ENCODE measurements at regions not wholly inside any gene's neighbourhood (a gene's known extent, or its start where the extent isn't known, plus 50 kb on each side); places are given as distances from the start of the nearest gene placed in this dataset.

DNA sequence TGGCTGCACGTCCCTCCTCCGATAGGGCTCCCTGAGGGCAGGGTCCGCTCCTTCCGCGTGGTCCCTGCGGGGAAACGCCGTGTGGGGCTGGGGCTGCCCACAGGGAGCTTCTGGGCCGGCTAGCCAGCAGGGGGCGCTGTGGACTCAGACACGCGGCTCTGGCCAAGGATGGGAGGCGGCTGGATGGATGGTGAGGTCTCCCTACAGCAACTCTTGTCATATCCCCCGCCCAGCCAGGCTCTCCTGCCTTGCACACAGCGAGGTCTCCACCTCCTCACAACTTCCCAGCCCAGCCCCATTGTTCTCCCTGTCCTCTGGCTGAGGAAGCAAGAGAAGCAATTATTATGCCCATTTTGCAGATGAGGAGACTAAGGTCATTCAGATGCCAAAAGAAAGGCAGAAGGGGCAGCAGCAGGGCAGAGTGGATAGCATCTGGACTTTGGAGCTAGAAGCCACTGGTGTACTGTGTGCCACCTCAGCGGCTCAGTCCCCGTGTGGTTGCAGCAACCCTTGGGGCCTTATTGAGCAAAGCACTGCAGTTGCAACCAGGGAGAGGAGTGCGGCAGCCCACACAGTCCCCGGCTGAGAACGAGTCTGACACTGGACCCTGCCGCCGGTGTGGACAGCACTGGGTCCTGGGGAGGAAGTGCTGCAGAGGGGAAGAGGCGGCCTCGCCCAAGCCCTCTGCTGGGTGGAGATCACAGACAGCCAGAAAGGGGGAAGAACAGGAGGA, 99.0 kb downstream of the ZFP36L2 start:
- Histone ChIP-seq H3K4me3 (ENCODE audit: low read length) (no peak overlapping the region), H3K9me3 (ENCODE audit: insufficient read depth, low read depth, low read length) (no peaks in the 10 kb centered on the region), H3K27me3 (ENCODE audit: insufficient read depth, low read length) (no peaks in the 10 kb centered on the region), H3K36me3 (ENCODE audit: insufficient read depth, low read length) (no peaks in the 10 kb centered on the region), H3K9ac (ENCODE audit: low read depth, low read length) (no peak overlapping the region), H3K27ac (ENCODE audit: low read depth, low read length) (no peak overlapping the region), H3K4me1 (ENCODE audit: insufficient read depth, low read length) (no peaks in the 10 kb centered on the region)
- WGBS, result 63% methylated on average over 24 of the region's 24 CpGs

GRCh38 chr2:43126817-43127207, 99.6 kb downstream of the ZFP36L2 start:
- Histone ChIP-seq H3K9me3 (ENCODE audit: insufficient read depth, low read depth, low read length) (no peaks in the 10 kb centered on the region), H3K27me3 (ENCODE audit: insufficient read depth, low read length) (no peaks in the 10 kb centered on the region), H3K27ac (ENCODE audit: low read depth, low read length) (no peak overlapping the region), H3K36me3 (ENCODE audit: insufficient read depth, low read length) (no peaks in the 10 kb centered on the region), H3K4me3 (ENCODE audit: low read length) (no peak overlapping the region), H3K9ac (ENCODE audit: low read depth, low read length) (no peak overlapping the region), H3K4me1 (ENCODE audit: insufficient read depth, low read length) (no peaks in the 10 kb centered on the region)
- 90% methylated on average over 14 of the region's 14 CpGs for WGBS

- H3K27ac ChIP-seq (ENCODE audit: low read depth, low read length), result no peak overlapping the region
- WGBS, result 85% methylated on average over 12 of the region's 12 CpGs
- no peaks in the 10 kb centered on the region for H3K9me3 ChIP-seq (ENCODE audit: insufficient read depth, low read depth, low read length)
- no peaks in the 10 kb centered on the region for H3K4me1 ChIP-seq (ENCODE audit: insufficient read depth, low read length)
- H3K4me3 ChIP-seq (ENCODE audit: low read length), result no peak overlapping the region
- H3K36me3 ChIP-seq (ENCODE audit: insufficient read depth, low read length), result no peaks in the 10 kb centered on the region
- no peaks in the 10 kb centered on the region for H3K27me3 ChIP-seq (ENCODE audit: insufficient read depth, low read length)
- H3K9ac ChIP-seq (ENCODE audit: low read depth, low read length), result no peak overlapping the region
These were observed 101.1 kb downstream of the ZFP36L2 start for GRCh38 chr2:43125090-43125998.

DNA sequence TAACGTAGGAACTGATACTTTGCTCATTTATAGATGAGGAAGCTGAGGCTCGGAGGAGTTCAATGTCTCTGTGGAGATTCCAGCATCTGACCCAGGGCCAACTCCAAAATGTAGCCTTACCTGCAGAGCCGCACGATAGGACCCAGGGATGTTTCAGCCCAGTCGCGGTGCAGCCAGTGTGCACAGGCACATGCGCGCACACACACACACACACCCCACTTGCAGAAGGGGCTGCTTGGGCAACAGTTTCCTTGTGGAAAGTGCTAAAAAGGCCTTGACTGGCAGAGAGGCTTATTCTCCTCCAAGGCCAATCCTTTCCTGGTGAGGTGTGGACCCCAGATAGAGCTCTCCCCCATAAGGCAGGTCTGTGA, 101.7 kb downstream of the ZFP36L2 start:
- H3K9me3 ChIP-seq (ENCODE audit: insufficient read depth, low read depth, low read length), result peaks cover 2% of the 10 kb centered on the region
- no peaks in the 10 kb centered on the region for H3K4me1 ChIP-seq (ENCODE audit: insufficient read depth, low read length)
- no peaks in the 10 kb centered on the region for H3K36me3 ChIP-seq (ENCODE audit: insufficient read depth, low read length)
- H3K4me3 ChIP-seq (ENCODE audit: low read length), result no peak overlapping the region
- no peaks in the 10 kb centered on the region for H3K27me3 ChIP-seq (ENCODE audit: insufficient read depth, low read length)
- no peak overlapping the region for H3K9ac ChIP-seq (ENCODE audit: low read depth, low read length)
- H3K27ac ChIP-seq (ENCODE audit: low read depth, low read length), result no peak overlapping the region
- 95% methylated on average over 8 of the region's 8 CpGs for WGBS

DNA sequence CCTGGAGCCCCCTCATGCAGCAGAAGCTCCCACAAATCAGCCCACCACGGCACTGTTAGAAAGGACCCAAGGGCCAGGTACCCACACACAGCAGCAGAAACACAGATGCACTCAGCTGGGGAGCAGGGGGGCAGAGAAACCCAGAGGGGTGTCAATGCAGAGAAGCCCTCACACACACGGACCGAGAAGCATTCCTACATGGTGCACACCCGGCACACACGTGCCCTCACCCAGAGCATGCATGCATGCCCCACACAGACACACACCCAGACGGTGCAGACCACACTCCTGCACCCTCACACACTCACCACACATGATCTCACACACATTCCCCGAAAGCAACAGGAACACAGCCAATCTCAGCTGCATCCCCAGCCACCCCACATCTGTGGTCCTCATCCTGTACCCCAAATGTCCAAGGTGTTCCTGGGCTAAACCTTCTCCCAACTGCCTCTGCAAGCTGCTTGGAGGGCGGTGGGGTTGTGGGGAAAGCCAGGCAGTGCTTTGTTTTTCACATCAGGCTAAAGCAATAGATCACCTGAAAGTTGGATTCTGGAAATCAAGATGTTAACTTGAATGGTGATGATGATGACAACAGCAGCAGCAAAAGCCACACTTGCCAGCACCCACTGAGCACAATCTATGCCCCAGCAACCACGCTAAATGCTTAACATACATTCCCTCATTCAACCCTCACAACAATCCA, 102.3 kb downstream of the ZFP36L2 start:
- Histone ChIP-seq H3K4me3 (ENCODE audit: low read length) (no peak overlapping the region), H3K4me1 (ENCODE audit: insufficient read depth, low read length) (no peaks in the 10 kb centered on the region), H3K36me3 (ENCODE audit: insufficient read depth, low read length) (no peaks in the 10 kb centered on the region), H3K27ac (ENCODE audit: low read depth, low read length) (no peak overlapping the region), H3K9me3 (ENCODE audit: insufficient read depth, low read depth, low read length) (peaks cover 8% of the 10 kb centered on the region), H3K9ac (ENCODE audit: low read depth, low read length) (no peak overlapping the region), H3K27me3 (ENCODE audit: insufficient read depth, low read length) (no peaks in the 10 kb centered on the region)
- WGBS, result 83% methylated on average over 9 of the region's 9 CpGs

DNA sequence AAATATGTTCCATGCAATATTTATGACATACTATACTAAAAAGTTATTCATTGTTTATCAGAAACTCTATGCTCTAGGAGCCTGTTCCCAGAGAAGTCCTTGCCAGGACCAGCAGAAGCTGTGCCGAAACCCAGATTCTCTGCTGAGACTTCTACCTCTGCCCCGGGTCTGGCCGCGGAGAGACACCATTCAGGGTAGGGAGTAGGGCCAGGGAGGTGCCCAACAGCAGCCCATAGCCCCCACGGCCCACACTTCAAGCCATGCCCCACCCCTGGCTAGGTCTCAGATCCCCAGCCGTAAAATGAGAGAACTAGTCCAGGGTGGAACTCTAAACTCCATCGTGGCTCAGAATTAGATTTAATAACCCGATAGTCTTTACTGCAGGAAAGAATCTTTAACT, 102.9 kb downstream of the ZFP36L2 start:
- no peak overlapping the region for H3K27ac ChIP-seq (ENCODE audit: low read depth, low read length)
- H3K9ac ChIP-seq (ENCODE audit: low read depth, low read length), result no peak overlapping the region
- H3K4me3 ChIP-seq (ENCODE audit: low read length), result no peak overlapping the region
- H3K27me3 ChIP-seq (ENCODE audit: insufficient read depth, low read length), result no peaks in the 10 kb centered on the region
- H3K4me1 ChIP-seq (ENCODE audit: insufficient read depth, low read length), result no peaks in the 10 kb centered on the region
- WGBS, result 91% methylated on average over 8 of the region's 8 CpGs
- H3K36me3 ChIP-seq (ENCODE audit: insufficient read depth, low read length), result no peaks in the 10 kb centered on the region
- H3K9me3 ChIP-seq (ENCODE audit: insufficient read depth, low read depth, low read length), result peaks cover 13% of the 10 kb centered on the region

- no peaks in the 10 kb centered on the region for H3K27me3 ChIP-seq (ENCODE audit: insufficient read depth, low read length)
- H3K9me3 ChIP-seq (ENCODE audit: insufficient read depth, low read depth, low read length), result peaks cover 18% of the 10 kb centered on the region
- H3K4me3 ChIP-seq (ENCODE audit: low read length), result no peak overlapping the region
- H3K27ac ChIP-seq (ENCODE audit: low read depth, low read length), result no peak overlapping the region
- no peaks in the 10 kb centered on the region for H3K36me3 ChIP-seq (ENCODE audit: insufficient read depth, low read length)
- H3K9ac ChIP-seq (ENCODE audit: low read depth, low read length), result no peak overlapping the region
- H3K4me1 ChIP-seq (ENCODE audit: insufficient read depth, low read length), result no peaks in the 10 kb centered on the region
- WGBS, result 88% methylated on average over 3 of the region's 4 CpGs
These were observed 103.4 kb downstream of the ZFP36L2 start for GRCh38 chr2:43123028-43123427.

DNA sequence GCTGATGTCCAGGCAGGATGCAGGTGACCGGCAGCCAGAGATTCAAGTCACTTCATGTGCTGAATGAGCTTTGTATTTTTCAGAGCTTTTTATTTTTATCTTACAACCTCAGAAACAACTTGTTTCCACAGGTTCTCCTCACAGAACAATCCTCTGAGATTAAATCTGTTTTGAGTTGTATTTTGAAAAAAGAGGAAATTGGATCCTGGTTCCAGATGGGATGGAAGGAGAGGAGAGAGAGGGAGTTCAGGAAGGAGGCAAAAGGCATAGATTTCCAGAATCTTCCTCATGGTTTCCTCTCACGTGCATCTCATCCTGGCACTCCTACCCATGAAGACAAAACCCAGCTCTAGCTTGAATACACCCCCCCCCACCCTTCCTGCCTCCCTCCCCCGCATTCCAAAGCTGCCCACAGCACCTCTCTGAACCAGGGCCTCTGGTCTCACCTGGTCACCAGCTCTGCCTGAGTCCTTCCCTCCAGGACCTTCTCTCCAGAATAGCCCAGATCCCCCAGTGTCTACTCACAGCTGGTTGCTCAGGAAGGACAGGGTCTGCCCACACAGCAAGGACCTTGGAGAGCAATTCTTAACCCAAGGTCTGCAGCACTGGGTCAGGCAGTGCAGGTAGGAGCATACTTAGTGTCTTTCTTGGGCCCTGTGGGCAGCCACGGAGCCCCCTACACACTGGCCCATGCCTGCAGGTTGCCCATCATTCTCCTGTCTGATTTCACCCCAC, 104.7 kb downstream of the ZFP36L2 start:
- no peaks in the 10 kb centered on the region for H3K4me1 ChIP-seq (ENCODE audit: insufficient read depth, low read length)
- no peak overlapping the region for H3K9ac ChIP-seq (ENCODE audit: low read depth, low read length)
- H3K36me3 ChIP-seq (ENCODE audit: insufficient read depth, low read length), result no peaks in the 10 kb centered on the region
- H3K9me3 ChIP-seq (ENCODE audit: insufficient read depth, low read depth, low read length), result peaks cover 22% of the 10 kb centered on the region
- 85% methylated on average over 4 of the region's 4 CpGs for WGBS
- H3K4me3 ChIP-seq (ENCODE audit: low read length), result no peak overlapping the region
- H3K27ac ChIP-seq (ENCODE audit: low read depth, low read length), result no peak overlapping the region
- no peaks in the 10 kb centered on the region for H3K27me3 ChIP-seq (ENCODE audit: insufficient read depth, low read length)

DNA sequence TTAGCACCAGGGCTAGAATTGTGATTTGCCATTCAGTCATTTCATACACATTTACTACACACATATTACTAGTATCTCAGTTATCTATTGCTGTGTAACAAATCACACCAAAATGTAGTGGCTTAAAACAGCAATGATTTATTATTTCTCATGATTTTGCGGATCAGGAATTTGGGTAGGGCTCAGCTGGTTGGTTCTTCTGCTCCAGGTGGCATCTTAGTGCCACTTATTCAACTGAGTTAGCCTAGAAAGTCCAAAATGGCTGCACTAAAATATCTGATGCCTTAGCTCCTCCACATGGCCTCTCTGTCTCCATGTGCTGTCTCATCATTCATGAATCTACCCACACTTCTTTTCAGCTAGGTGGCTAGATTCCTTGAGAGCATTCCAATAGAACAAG, 107.1 kb downstream of the ZFP36L2 start:
- 94% methylated on average over 1 of the region's 1 CpG for WGBS
- no peaks in the 10 kb centered on the region for H3K27me3 ChIP-seq (ENCODE audit: insufficient read depth, low read length)
- H3K9ac ChIP-seq (ENCODE audit: low read depth, low read length), result no peak overlapping the region
- H3K9me3 ChIP-seq (ENCODE audit: insufficient read depth, low read depth, low read length), result peaks cover 22% of the 10 kb centered on the region
- no peaks in the 10 kb centered on the region for H3K36me3 ChIP-seq (ENCODE audit: insufficient read depth, low read length)
- H3K4me3 ChIP-seq (ENCODE audit: low read length), result no peak overlapping the region
- H3K4me1 ChIP-seq (ENCODE audit: insufficient read depth, low read length), result 0 out of 2 replicates have a peak, but pooled peaks cover under 1% of the 10 kb centered on the region
- no peak overlapping the region for H3K27ac ChIP-seq (ENCODE audit: low read depth, low read length)

DNA sequence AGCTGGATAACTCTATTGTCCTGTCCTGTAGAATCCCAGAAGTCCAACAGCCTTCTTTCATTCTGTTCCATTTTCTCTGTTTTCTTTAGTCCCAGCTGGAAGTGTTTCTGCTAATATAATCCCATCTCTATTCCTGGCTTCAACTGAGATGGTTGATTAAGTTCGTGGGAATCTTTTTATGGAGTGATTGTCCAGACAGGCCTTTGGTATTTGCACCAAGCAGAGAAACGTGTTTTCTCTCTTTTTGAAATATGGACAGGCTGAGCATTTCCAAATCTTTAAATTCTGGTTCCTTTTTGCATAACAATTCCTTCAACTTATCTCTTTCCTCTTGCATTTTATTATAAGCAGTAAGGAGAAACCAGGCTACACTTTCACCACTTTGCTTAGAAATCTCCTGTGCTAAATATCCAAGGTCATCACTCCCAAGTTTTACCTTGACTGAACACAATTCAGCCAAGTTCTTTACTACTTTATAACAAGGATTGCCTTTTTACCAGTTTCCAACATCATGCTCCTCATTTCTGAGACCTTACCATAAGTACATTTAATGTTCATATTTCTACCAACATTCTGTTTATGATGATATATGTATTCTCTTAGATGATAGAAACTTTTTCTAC, 108.8 kb downstream of the ZFP36L2 start:
- no peak overlapping the region for H3K27ac ChIP-seq (ENCODE audit: low read depth, low read length)
- peaks cover 22% of the 10 kb centered on the region for H3K9me3 ChIP-seq (ENCODE audit: insufficient read depth, low read depth, low read length)
- no peaks in the 10 kb centered on the region for H3K36me3 ChIP-seq (ENCODE audit: insufficient read depth, low read length)
- 89% methylated on average over 2 of the region's 2 CpGs for WGBS
- no peak overlapping the region for H3K9ac ChIP-seq (ENCODE audit: low read depth, low read length)
- H3K4me3 ChIP-seq (ENCODE audit: low read length), result no peak overlapping the region
- no peaks in the 10 kb centered on the region for H3K27me3 ChIP-seq (ENCODE audit: insufficient read depth, low read length)
- 0 out of 2 replicates have a peak, but pooled peaks cover 4% of the 10 kb centered on the region for H3K4me1 ChIP-seq (ENCODE audit: insufficient read depth, low read length)

Data from HUES64 (cell line).